ENCODE measurements at regions not wholly inside any gene's neighbourhood (a gene's known extent, or its start where the extent isn't known, plus 50 kb on each side); places are given as distances from the start of the nearest gene placed in this dataset.

DNA sequence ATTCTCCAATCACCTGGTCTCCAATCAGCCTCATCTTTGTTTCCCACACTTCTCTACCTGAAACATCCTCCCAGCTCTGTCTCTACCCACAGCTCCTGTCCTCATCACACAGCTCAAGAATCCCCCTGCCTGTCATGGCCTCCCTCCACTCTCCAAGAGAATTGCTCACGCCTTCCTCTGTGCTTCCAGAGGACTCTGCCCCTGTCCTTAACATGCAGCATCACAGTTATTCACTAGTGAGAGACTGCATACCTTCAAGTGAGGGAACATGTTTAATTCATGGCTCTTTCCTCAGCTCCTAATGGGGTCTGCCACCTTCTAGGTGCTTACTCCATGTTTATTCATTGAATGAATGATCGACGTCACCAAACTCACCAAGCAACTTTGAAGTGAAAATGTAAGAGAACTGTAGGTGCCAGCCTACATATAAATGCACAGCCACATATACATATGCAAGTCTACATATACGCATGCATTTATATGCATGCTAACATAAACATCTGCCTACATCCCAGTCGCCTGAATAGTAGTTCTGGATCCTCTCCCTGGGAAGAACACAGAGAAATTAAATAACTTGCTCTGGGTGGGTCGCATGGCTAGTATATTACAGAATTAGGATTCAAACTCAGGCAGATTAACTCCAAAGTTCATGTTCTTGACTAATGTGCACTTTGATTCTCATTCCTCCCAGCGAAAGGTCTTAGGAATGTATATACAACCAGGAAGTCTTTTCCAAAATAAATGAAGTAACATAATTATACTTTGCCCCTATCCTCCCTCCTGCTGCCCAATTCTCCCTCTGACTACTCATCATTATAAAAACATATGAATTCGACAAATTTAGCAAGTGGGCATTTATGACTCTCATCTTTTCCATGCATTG, 295.6 kb downstream of the MAFB start:
- no peak for DNase-seq (ENCODE audit: extremely low read depth, low read depth)

DNA sequence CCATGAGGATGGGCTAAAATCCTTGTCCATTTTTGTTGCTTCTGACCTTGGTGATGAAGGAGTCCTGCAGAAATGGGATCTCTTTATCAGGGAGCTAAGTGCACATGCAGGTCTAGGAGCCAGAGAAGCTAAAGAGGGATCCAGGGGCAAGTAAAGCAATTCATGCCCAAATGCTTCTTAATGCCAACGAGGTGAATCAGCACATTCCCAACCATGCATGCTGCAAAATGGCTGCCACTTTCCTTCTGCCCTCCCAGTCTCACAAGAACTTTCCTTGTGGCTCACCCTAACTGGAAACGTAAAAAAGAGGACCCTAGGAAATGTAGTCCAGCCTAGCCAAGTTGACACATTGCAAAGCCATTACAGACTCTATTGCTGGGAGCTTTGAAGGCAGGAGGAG, 298.4 kb downstream of the MAFB start:
- TF ChIP-seq, protein P1, sequence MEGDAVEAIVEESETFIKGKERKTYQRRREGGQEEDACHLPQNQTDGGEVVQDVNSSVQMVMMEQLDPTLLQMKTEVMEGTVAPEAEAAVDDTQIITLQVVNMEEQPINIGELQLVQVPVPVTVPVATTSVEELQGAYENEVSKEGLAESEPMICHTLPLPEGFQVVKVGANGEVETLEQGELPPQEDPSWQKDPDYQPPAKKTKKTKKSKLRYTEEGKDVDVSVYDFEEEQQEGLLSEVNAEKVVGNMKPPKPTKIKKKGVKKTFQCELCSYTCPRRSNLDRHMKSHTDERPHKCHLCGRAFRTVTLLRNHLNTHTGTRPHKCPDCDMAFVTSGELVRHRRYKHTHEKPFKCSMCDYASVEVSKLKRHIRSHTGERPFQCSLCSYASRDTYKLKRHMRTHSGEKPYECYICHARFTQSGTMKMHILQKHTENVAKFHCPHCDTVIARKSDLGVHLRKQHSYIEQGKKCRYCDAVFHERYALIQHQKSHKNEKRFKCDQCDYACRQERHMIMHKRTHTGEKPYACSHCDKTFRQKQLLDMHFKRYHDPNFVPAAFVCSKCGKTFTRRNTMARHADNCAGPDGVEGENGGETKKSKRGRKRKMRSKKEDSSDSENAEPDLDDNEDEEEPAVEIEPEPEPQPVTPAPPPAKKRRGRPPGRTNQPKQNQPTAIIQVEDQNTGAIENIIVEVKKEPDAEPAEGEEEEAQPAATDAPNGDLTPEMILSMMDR (IDR thresholded peaks at IDR 0.05; ENCODE audit: low read depth, low read length), result no peak
- DNase-seq (ENCODE audit: extremely low read depth, low read depth), result no peak

More for the DNA sequence above, 295.6 kb downstream of the MAFB start:
- TF ChIP-seq, protein P1 (IDR thresholded peaks at IDR 0.05; ENCODE audit: low read depth, low read length), result no peak

DNA sequence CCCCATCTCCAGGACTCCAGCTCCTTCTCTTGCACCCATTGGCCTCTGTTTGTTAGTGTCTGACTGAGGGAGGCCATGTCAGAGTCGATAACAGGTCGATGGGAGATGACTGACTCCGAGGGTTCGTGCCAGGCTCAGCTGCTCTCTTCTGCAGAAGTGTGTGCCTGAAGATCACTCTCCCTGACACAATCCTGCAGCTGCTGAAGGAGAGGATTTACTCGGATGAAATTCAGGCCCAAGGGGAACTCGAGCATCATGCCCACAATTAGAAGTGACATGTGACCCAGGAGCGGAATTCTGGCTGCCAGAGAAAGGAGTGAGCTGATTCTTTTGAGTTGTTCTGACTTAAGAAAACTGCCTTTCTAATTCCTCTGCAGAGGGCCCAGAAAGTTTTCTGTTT, 318.2 kb downstream of the MAFB start:
- no peak for DNase-seq (ENCODE audit: extremely low read depth, low read depth)
- TF ChIP-seq, protein P1 (IDR thresholded peaks at IDR 0.05; ENCODE audit: low read depth, low read length), result no peak

DNA sequence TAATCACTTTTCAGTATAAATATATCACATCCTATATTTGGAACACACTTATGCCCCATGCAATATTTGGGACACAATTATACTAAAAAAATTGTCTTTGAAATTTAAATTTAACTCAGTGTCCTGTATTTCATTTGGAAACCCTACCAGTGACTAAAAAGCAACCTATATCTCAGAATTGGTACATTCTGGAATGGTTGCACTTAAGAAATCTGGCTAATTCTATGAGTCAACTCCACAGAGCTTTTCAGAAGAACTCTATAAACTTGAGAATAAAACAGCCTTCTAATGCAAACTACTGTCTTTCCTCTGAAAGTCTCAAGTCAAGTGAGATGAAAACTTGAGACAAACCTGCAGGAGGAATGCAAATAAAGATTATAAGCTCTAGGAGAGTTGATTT, 320.2 kb downstream of the MAFB start:
- TF ChIP-seq, protein P1 (IDR thresholded peaks at IDR 0.05; ENCODE audit: low read depth, low read length), result no peak

DNA sequence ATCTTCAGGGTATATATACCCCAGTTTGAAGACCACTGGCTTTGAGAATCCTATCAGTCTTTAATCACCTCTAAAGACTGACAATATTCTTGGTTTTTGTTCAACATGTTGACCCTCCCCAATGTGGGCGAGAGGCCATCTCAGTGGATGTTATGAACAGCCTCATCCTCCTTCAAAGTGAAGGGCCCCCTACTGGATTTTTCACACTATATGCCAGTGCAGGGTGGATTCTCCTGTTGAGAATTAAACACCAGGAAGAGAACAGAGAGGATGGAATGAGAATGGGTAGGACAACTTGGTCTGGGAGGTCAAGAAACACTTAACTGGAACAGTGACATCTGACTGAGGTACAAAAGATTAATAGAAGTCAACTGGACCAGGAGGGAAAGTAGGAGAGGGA, 327.1 kb downstream of the MAFB start:
- DNase-seq (ENCODE audit: extremely low read depth, low read depth), result no peak

More for the DNA sequence above, 320.2 kb downstream of the MAFB start:
- no peak for DNase-seq (ENCODE audit: extremely low read depth, low read depth)

DNA sequence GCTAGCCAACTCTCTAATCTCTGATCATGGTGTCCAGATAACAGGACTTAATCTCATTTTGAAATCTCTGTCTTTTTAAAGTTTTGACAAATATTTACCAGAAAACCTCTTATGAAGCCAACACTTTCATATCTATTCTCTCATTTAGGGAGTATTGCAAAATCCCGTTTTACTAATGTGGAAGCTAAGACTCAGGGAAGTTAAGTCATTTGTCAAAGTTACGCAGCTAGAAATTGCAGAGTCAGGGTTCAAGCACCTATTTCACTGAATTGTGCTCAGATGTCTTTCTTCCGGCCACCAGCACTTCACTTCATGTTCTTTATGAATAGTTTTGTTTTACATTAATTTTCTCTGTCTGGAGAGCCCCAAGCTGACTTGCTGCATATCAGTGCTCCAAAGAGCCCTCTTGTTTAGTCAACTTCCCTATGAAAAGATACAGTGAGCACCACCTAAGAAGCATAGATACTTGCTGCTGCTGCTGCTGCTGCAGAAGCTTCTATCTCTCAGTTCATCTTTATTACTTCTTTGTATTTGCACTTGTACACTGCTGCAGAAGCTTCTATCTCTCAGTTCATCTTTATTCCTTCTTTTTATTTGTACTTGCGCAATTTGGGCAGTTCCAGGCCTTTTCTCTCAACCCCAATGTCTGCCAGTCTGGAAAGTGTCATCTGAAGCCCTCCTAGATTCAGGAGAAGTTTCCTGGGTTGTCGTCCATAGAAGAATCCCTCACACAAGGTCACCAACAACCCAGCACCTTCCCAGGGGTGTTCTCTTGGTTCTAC, 329.7 kb downstream of the MAFB start:
- TF ChIP-seq, protein P1 (IDR thresholded peaks at IDR 0.05; ENCODE audit: low read depth, low read length), result no peak
- DNase-seq (ENCODE audit: extremely low read depth, low read depth), result no peak

More for the DNA sequence above, 327.1 kb downstream of the MAFB start:
- TF ChIP-seq, protein P1 (IDR thresholded peaks at IDR 0.05; ENCODE audit: low read depth, low read length), result no peak

DNA sequence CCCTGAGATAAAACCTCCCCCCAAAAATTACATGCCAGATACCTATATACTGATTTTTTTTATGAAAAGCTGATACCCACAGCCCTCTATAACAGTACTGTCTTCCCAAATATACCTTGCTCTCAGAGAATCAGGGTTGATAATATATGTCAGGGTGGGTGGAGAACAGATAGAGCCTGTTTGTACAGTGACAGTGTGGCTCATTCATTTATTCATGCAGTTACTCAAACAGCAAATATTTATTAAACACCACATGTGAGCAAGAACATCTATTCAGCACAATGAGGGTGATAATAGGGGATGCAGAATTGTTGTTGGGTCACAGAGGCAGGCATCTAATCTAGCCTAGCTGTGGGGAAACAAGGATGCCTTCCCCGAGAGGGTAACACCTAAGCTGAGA, 334.2 kb downstream of the MAFB start:
- DNase-seq (ENCODE audit: extremely low read depth, low read depth), result no peak
- TF ChIP-seq, protein P1 (IDR thresholded peaks at IDR 0.05; ENCODE audit: low read depth, low read length), result no peak
